ENCODE measurements at regions not wholly inside any gene's neighbourhood (a gene's known extent, or its start where the extent isn't known, plus 50 kb on each side); places are given as distances from the start of the nearest gene placed in this dataset.
"Not testable (repeated sequence)": the region's sequence is repeated elsewhere in the genome, so short reads cannot be mapped to it uniquely, and the experiment has no call there.

GRCh38 chr6:48986845-48987244 lies 476.2 kb downstream of the MMUT start:
- no peak for DNase-seq

- DNase-seq, result no peak
Observed at GRCh38 chr6:48986105-48986504, 476.9 kb downstream of the MMUT start.

- no peak for DNase-seq
Observed at GRCh38 chr6:48985025-48985424, 478.0 kb downstream of the MMUT start.

GRCh38 chr6:48983968-48984367 lies 479.1 kb downstream of the MMUT start:
- not testable (repeated sequence) for DNase-seq

GRCh38 chr6:48983377-48983776 lies 479.7 kb downstream of the MMUT start:
- DNase-seq, result no peak

DNA sequence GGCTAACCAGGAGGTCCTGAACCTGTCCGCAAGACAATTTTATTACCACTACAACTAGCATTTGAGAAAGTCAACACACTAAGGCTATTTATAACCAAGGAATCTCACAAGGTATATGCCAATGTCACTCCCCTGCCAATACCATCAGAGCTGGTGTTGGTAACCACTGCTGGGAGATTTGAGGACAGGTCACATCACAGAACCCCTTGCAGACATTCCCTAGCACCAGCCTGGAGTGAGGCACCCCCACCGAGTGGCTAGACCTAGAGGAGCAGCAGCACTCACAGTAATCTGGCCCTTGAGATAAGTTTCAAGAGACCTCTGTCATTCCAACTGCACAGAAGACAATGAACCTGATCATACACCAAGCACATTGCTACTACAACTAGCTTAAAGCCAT lies 483.2 kb downstream of the MMUT start:
- no peak for DNase-seq

- no peak for DNase-seq
Observed at GRCh38 chr6:48979085-48979484, 484.0 kb downstream of the MMUT start.

- no peak for DNase-seq
Observed at GRCh38 chr6:48978016-48978415, 485.0 kb downstream of the MMUT start.

- DNase-seq, result no peak
Observed at GRCh38 chr6:48977573-48977972, 485.5 kb downstream of the MMUT start.

DNA sequence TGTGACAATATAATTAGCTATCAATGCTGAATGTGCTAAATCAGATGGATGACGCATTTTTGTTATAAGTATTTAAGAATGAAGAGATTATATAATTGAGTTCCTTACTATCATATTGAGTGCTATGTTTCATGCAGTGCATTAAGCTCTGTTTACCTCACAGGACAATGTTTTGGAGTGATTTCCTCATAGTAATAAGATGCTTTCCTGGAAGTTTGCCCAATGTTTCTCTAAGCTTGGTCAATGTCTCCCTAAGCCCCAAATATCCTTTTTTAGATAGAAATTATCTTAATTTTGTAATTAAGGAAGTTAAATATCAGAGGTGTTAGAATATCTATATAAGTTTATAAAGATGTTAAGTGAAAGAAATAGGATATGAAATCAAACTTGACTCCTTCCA lies 489.6 kb downstream of the MMUT start:
- DNase-seq, result no peak

DNA sequence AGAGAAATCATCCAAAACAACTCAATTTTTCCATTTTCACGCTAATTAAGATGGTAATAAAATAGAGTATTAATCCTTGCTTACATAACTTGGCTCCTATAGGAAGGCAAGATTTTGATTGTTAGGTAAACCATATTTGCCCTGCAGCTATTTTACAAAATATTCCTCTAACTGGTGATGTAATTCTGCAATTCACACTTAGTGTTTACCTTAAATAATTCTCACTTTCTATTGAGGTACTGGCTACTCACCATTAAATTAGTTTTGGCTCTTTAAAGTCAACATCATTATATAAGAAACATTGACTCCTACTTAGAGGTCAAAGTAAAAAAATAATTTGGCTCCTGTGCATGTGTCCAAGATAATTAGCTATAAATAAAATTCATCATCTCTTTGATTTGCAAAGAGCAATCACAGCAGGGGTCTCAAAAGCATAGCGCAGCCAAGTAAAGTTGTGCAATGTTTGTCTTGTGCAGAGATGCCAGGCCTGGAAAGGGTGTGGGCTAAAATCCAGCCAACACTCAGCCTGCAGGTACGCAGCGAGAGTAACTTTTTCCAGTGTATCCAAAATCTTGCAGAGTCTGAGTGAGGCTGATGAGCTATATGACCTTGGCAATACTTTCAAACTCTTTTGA lies 501.2 kb downstream of the MMUT start:
- no peak for DNase-seq

DNA sequence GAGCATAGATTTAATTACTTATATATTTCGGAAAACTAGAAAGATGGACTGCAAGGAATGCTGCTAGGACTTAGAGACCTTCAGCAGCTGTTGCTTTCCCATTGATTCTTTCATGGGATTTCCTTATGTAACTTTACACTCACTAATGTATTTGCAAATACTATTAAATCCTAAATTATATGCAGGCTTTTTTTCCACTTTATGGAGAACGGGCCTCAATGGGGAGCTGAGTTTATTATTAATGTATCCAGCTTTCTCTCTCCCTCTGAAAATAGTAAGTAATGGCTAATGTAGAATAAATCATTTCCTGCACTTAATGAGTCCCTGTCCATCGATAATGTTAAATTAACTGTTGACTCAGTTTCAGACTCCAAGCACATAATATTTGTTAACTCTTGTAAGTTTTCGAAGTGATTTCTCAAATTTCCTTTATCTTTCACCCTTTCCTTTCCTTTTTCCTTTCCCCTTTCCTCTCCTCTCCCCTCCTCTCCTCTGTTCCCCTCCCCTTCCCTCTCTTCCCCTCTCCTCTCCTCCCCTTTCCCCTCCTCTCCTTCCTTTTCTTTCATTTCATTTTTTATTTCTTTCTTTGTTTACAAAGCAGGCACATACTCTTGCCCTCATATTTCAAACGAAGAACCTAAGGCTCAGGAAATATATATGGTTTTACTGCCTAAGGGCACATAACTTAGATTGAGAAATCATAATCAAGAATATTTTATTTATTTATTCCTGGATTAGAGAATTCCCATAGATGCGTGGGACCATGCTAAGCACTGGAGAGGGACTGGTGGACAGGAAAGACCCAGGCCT lies 503.6 kb downstream of the MMUT start:
- no peak for DNase-seq

GRCh38 chr6:48957781-48958180 lies 505.3 kb downstream of the MMUT start:
- DNase-seq, result no peak

GRCh38 chr6:48951917-48952316 lies 511.1 kb downstream of the MMUT start:
- no peak for DNase-seq

- DNase-seq, result not testable (repeated sequence)
Observed at GRCh38 chr6:48944276-48944675, 518.8 kb downstream of the MMUT start.

GRCh38 chr6:48933136-48933535 lies 529.9 kb downstream of the MMUT start:
- DNase-seq, result no peak

- DNase-seq, result no peak
Observed at GRCh38 chr6:48928937-48929336, 534.1 kb downstream of the MMUT start.

GRCh38 chr6:48922837-48923236 lies 540.2 kb downstream of the MMUT start:
- no peak for DNase-seq

GRCh38 chr6:48919555-48919954 lies 543.5 kb downstream of the MMUT start:
- DNase-seq, result no peak

DNA sequence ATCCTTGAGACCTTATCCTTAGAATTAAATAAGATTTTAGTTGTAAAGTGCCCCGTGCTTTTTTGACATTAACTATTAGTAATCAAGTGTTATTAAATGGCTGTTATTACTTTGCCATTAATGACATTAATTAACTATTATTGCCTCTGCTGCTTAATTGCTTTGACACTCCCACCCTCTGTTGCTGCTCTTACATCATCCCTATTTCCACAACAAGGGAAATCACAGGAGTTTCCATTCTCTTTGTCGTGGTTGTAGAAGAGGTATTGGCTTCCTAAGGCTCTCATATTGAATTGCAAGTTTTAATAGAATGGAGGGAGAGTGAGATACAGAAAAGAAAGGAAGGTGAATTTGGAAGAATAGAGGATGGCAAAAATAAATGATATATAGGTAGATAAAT lies 545.8 kb downstream of the MMUT start:
- DNase-seq, result no peak

DNA sequence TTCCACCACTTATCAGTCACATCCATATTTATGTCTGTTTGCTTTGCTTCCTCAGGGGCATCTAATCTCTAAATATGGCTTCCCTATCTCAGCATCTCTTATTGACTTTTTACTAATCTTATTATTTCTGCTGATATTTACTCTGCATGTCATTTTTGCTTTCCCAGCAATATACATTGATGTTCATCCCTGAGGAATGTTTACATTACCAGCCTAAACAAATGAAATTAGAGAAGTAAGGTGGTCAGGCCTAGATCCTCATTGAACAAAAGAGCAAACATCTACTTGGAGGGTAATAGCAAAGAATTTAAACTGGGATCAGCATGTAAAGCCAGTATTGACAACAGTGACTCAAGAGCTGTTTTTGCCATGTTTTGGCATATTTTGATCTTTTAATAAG lies 546.4 kb downstream of the MMUT start:
- DNase-seq, result no peak

DNA sequence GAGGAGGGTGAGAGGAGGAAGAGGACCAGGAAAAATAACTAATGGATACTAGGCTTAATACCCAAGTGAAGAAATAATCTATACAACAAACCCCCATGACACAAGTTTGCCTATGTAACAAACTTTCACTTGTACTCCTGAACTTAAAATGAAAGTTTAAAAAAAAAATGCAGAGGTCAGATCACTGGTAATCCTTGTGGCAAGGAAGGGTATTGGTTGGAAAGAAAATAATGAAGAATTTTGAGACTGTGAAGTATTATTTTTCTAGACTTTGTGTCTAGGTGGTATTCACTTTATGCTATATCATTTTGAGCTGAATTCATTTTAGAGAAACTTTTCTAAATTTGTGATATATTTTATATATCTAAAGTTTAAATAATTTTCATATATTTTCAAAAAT lies 547.5 kb downstream of the MMUT start:
- no peak for DNase-seq

GRCh38 chr6:48912503-48912902 lies 550.5 kb downstream of the MMUT start:
- DNase-seq, result no peak

GRCh38 chr6:48904809-48905208 lies 558.2 kb downstream of the MMUT start:
- no peak for DNase-seq

GRCh38 chr6:48894469-48894868 lies 568.6 kb downstream of the MMUT start:
- no peak for DNase-seq

Measured in retina (tissue), 1 donor.